ENCODE measurements at regions not wholly inside any gene's neighbourhood (a gene's known extent, or its start where the extent isn't known, plus 50 kb on each side); places are given as distances from the start of the nearest gene placed in this dataset.
"Not testable (repeated sequence)": the region's sequence is repeated elsewhere in the genome, so short reads cannot be mapped to it uniquely, and the experiment has no call there.

- DNase-seq = no peak
These were observed 1991.1 kb downstream of the ARAP2 start for GRCh38 chr4:34253239-34253638.

- no peak for DNase-seq
These were observed 1986.1 kb downstream of the ARAP2 start for GRCh38 chr4:34258176-34258575.

- no peak for DNase-seq
These were observed 1982.5 kb downstream of the ARAP2 start for GRCh38 chr4:34261799-34262314.

GRCh38 chr4:34269613-34270012 is 1974.7 kb downstream of the ARAP2 start:
- no peak for DNase-seq

- DNase-seq = no peak
These were observed 1972.6 kb downstream of the ARAP2 start for GRCh38 chr4:34271479-34272355.

- DNase-seq = no peak
These were observed 1965.3 kb downstream of the ARAP2 start for GRCh38 chr4:34279011-34279410.

- no peak for DNase-seq
These were observed 1964.2 kb downstream of the ARAP2 start for GRCh38 chr4:34280131-34280530.

- DNase-seq = no peak
These were observed 1962.5 kb downstream of the ARAP2 start for GRCh38 chr4:34281826-34282225.

- no peak for DNase-seq
These were observed 1954.8 kb downstream of the ARAP2 start for GRCh38 chr4:34289489-34289888.

GRCh38 chr4:34289962-34290361 is 1954.4 kb downstream of the ARAP2 start:
- no peak for DNase-seq

GRCh38 chr4:34293459-34293858 is 1950.9 kb downstream of the ARAP2 start:
- no peak for DNase-seq

GRCh38 chr4:34309383-34309906 is 1934.9 kb downstream of the ARAP2 start:
- DNase-seq = no peak

- no peak for DNase-seq
These were observed 1925.5 kb downstream of the ARAP2 start for GRCh38 chr4:34318773-34319172.

GRCh38 chr4:34323549-34324320 is 1920.6 kb downstream of the ARAP2 start:
- DNase-seq = no peak

GRCh38 chr4:34328939-34329338 is 1915.4 kb downstream of the ARAP2 start:
- no peak for DNase-seq

GRCh38 chr4:34335156-34335555 is 1909.2 kb downstream of the ARAP2 start:
- not testable (repeated sequence) for DNase-seq

GRCh38 chr4:34335556-34335955 is 1908.8 kb downstream of the ARAP2 start:
- DNase-seq = not testable (repeated sequence)

- no peak for DNase-seq
These were observed 1881.7 kb downstream of the ARAP2 start for GRCh38 chr4:34362654-34363053.

GRCh38 chr4:34363842-34364241 is 1880.5 kb downstream of the ARAP2 start:
- DNase-seq = no peak

- no peak for DNase-seq
These were observed 1878.4 kb downstream of the ARAP2 start for GRCh38 chr4:34365946-34366345.

- DNase-seq = no peak
These were observed 1872.6 kb downstream of the ARAP2 start for GRCh38 chr4:34371676-34372075.

- no peak for DNase-seq
These were observed 1871.5 kb downstream of the ARAP2 start for GRCh38 chr4:34372815-34373214.

- no peak for DNase-seq
These were observed 1870.9 kb downstream of the ARAP2 start for GRCh38 chr4:34373456-34373855.

All from skin of body (tissue), 1 donor.